HG03432 (cell line): ENCODE measurements at regions not wholly inside any gene's neighbourhood (a gene's known extent, or its start where the extent isn't known, plus 50 kb on each side); places are given as distances from the start of the nearest gene placed in this dataset.

Experiments
- ATAC-seq: cut with Tn5 transposase; IDR thresholded peaks from one replicate; pipeline ENCODE4 v1.9.1; 2021; ENCODE audit warnings: mild to moderate bottlenecking, moderate library complexity; ENCODE audit not compliant: unreplicated experiment

GRCh38 chr11:28581286-28582242 is 473.4 kb downstream of the METTL15 start:
- no peak for ATAC-seq

- ATAC-seq = no peak
Observed at GRCh38 chr11:28571371-28571770, 463.2 kb downstream of the METTL15 start.

- ATAC-seq = no peak
Observed at GRCh38 chr11:28569106-28569505, 460.9 kb downstream of the METTL15 start.

GRCh38 chr11:28566339-28567089 is 458.3 kb downstream of the METTL15 start:
- ATAC-seq = peak; percentile 85

- no peak for ATAC-seq
Observed at GRCh38 chr11:28559492-28559891, 451.3 kb downstream of the METTL15 start.

- ATAC-seq = no peak
Observed at GRCh38 chr11:28547321-28547741, 439.1 kb downstream of the METTL15 start.

GRCh38 chr11:28545536-28545935 is 437.3 kb downstream of the METTL15 start:
- no peak for ATAC-seq

GRCh38 chr11:28542561-28542960 is 434.4 kb downstream of the METTL15 start:
- no peak for ATAC-seq

- no peak for ATAC-seq
Observed at GRCh38 chr11:28539239-28540030, 431.2 kb downstream of the METTL15 start.

- ATAC-seq = no peak
Observed at GRCh38 chr11:28537822-28538221, 429.6 kb downstream of the METTL15 start.

GRCh38 chr11:28536504-28537267 is 428.5 kb downstream of the METTL15 start:
- no peak for ATAC-seq

- no peak for ATAC-seq
Observed at GRCh38 chr11:28535677-28536076, 427.5 kb downstream of the METTL15 start.

- ATAC-seq = no peak
Observed at GRCh38 chr11:28529540-28530410, 421.6 kb downstream of the METTL15 start.

GRCh38 chr11:28529046-28529445 is 420.9 kb downstream of the METTL15 start:
- no peak for ATAC-seq

GRCh38 chr11:28528217-28528616 is 420.0 kb downstream of the METTL15 start:
- ATAC-seq = no peak

GRCh38 chr11:28526406-28526751 is 418.2 kb downstream of the METTL15 start:
- no peak for ATAC-seq

- ATAC-seq = no peak
Observed at GRCh38 chr11:28525636-28526405, 417.6 kb downstream of the METTL15 start.

GRCh38 chr11:28524098-28524497 is 415.9 kb downstream of the METTL15 start:
- ATAC-seq = no peak

GRCh38 chr11:28521075-28521474 is 412.9 kb downstream of the METTL15 start:
- ATAC-seq = no peak
